ENCODE measurements at regions not wholly inside any gene's neighbourhood (a gene's known extent, or its start where the extent isn't known, plus 50 kb on each side); places are given as distances from the start of the nearest gene placed in this dataset.

GRCh38 chr20:40218971-40219370 is 470.1 kb downstream of the MAFB start:
- DNase-seq: no peak
- Mint-ChIP-seq H3K9me3 (peaks cover 53% of the 10 kb centered on the region), H3K27ac (no peak overlapping the region), H3K4me3 (no peak overlapping the region), H3K36me3 (ENCODE audit: low read depth) (no peaks in the 10 kb centered on the region), H3K27me3 (ENCODE audit: insufficient read depth) (no peaks in the 10 kb centered on the region), H3K4me1 (ENCODE audit: low read depth) (no peaks in the 10 kb centered on the region)
- TF ChIP-seq, protein P1, sequence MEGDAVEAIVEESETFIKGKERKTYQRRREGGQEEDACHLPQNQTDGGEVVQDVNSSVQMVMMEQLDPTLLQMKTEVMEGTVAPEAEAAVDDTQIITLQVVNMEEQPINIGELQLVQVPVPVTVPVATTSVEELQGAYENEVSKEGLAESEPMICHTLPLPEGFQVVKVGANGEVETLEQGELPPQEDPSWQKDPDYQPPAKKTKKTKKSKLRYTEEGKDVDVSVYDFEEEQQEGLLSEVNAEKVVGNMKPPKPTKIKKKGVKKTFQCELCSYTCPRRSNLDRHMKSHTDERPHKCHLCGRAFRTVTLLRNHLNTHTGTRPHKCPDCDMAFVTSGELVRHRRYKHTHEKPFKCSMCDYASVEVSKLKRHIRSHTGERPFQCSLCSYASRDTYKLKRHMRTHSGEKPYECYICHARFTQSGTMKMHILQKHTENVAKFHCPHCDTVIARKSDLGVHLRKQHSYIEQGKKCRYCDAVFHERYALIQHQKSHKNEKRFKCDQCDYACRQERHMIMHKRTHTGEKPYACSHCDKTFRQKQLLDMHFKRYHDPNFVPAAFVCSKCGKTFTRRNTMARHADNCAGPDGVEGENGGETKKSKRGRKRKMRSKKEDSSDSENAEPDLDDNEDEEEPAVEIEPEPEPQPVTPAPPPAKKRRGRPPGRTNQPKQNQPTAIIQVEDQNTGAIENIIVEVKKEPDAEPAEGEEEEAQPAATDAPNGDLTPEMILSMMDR (IDR thresholded peaks at IDR 0.05): no peak

DNA sequence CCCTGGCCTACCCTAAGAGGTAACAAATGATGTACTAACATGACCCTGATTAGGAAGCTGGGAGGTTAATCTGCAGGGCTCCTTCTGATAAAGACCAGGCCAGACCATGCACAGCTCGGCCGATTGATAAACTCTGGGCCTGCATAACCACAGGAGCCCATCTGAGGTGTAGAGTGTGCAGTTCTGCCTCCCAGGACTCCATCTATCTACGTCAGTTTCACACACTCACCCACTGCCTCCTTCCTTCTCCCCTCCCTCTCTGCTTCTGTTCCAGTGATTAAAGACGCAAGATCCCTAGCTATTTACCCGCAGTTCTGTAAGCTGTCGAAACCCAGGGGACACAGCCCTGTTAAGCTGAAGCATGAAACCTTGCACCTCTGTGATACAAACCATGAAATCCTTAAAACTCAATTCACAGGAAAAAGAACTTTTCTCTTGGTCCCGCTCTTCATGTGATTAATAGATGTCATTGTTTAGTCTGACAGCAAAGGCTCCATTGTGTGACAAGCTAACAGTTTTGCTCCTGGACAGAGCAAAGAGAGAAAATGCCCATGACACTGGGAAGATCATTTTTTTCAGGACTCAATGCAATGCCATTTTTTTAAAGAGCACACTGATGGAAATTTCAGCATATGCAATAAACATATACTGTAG is 470.6 kb downstream of the MAFB start:
- Mint-ChIP-seq H3K4me1 (ENCODE audit: low read depth) (no peaks in the 10 kb centered on the region), H3K9me3 (peaks cover 52% of the 10 kb centered on the region), H3K27ac (no peak overlapping the region), H3K4me3 (no peak overlapping the region), H3K36me3 (ENCODE audit: low read depth) (no peaks in the 10 kb centered on the region), H3K27me3 (ENCODE audit: insufficient read depth) (no peaks in the 10 kb centered on the region)
- TF ChIP-seq, protein P1 (IDR thresholded peaks at IDR 0.05): no peak
- no peak for DNase-seq

- H3K4me1 Mint-ChIP-seq (ENCODE audit: low read depth): no peaks in the 10 kb centered on the region
- TF ChIP-seq, protein P1 (IDR thresholded peaks at IDR 0.05): no peak
- H3K4me3 Mint-ChIP-seq: no peak overlapping the region
- H3K36me3 Mint-ChIP-seq (ENCODE audit: low read depth): no peaks in the 10 kb centered on the region
- no peaks in the 10 kb centered on the region for H3K27me3 Mint-ChIP-seq (ENCODE audit: insufficient read depth)
- peaks cover 47% of the 10 kb centered on the region for H3K9me3 Mint-ChIP-seq
- no peak overlapping the region for H3K27ac Mint-ChIP-seq
- no peak for DNase-seq
Observed at GRCh38 chr20:40207655-40208054, 481.4 kb downstream of the MAFB start.

DNA sequence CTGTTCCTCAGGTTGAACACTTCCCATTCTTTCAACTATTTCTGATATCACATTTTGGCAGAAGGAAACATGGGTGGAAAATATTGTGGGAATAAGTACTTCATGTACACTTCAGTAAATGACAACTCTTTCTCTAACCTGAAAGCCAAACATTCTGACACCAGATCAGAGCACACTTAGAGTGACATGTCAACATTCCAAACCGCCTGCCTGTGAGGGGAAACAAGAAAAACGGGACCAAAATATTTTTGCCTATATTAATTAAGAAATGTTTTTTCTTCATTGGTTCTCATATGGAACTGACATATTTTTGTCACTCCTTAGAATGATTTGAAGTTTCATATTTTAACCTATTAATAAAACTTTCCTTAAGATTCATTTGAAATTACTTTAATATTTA is 483.1 kb downstream of the MAFB start:
- no peak for DNase-seq
- Mint-ChIP-seq H3K9me3 (peaks cover 44% of the 10 kb centered on the region), H3K36me3 (ENCODE audit: low read depth) (no peaks in the 10 kb centered on the region), H3K4me3 (no peak overlapping the region), H3K27me3 (ENCODE audit: insufficient read depth) (no peaks in the 10 kb centered on the region), H3K27ac (no peak overlapping the region), H3K4me1 (ENCODE audit: low read depth) (no peaks in the 10 kb centered on the region)
- TF ChIP-seq, protein P1 (IDR thresholded peaks at IDR 0.05): no peak

- no peak for DNase-seq
- Mint-ChIP-seq H3K4me1 (ENCODE audit: low read depth) (no peaks in the 10 kb centered on the region), H3K4me3 (no peak overlapping the region), H3K27me3 (ENCODE audit: insufficient read depth) (no peaks in the 10 kb centered on the region), H3K9me3 (peaks cover 45% of the 10 kb centered on the region), H3K27ac (no peak overlapping the region), H3K36me3 (ENCODE audit: low read depth) (no peaks in the 10 kb centered on the region)
- TF ChIP-seq, protein P1 (IDR thresholded peaks at IDR 0.05): no peak
Observed at GRCh38 chr20:40203032-40203431, 486.0 kb downstream of the MAFB start.

DNA sequence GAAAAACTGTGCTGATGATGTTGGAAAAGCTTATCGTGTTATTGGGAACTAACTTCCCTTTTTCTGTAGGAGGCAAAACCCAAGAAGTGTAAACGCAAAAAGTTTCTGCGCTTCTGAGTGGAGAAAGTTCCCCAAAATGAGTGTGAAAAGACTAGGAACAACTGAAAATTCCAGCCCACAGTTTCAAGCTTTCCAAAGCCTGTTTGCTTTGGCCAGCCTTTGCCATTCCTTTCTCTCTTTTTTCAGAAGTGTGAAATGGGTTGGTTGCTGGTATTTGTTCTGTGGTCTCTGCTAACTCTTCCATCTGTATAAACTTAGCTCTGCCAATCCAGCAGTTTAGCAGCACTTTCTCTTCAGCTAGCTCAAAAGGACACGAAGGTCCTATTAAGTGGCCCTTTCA is 491.3 kb downstream of the MAFB start:
- Mint-ChIP-seq H3K27ac (no peak overlapping the region), H3K9me3 (peaks cover 35% of the 10 kb centered on the region), H3K4me3 (no peak overlapping the region), H3K36me3 (ENCODE audit: low read depth) (no peaks in the 10 kb centered on the region), H3K4me1 (ENCODE audit: low read depth) (no peaks in the 10 kb centered on the region), H3K27me3 (ENCODE audit: insufficient read depth) (no peaks in the 10 kb centered on the region)
- TF ChIP-seq, protein P1 (IDR thresholded peaks at IDR 0.05): no peak
- no peak for DNase-seq
